A673 (cell line): ENCODE measurements at regions not wholly inside any gene's neighbourhood (a gene's known extent, or its start where the extent isn't known, plus 50 kb on each side); places are given as distances from the start of the nearest gene placed in this dataset.

ENCODE experiments used
- BruUV-seq: library from RNA; stranded (reverse); fragments of 400-500 nt; replicated peaks from 2 replicates; lab custom pipeline; 2021; lab: Mats Ljungman, UMichigan
- CTCF ChIA-PET: fragments of 300-600 bp; sonication (Branson Sonifier 250); formaldehyde crosslinking; loops from one replicate; lab custom pipeline; 2022; ENCODE audit warnings: antibody characterized with exemption; lab: Charles Lee
- POLR2A ChIA-PET: fragments of 300-600 bp; sonication (Branson Sonifier 250); formaldehyde crosslinking; loops from one replicate; lab custom pipeline; 2022; ENCODE audit warnings: antibody characterized with exemption; ENCODE audit not compliant: low non-redundant PET; lab: Charles Lee
- DNase-seq: peaks from one replicate; pipeline ENCODE4 v3.0.0-alpha.2; 2015; ENCODE audit warnings: low spot score
- H3K27ac ChIP-seq: fragments of 200-600 bp; sonication (generic); 2 replicates; pipeline ENCODE4 v1.5.1; 2016; ENCODE audit warnings: mixed run types, low read depth, mild to moderate bottlenecking, mixed read lengths, antibody characterized with exemption, low read length; ENCODE audit not compliant: poor library complexity, severe bottlenecking
- H3K27me3 ChIP-seq: fragments of 200-600 bp; sonication (generic); replicated peaks from 2 replicates; pipeline ENCODE4 v1.6.1; 2017; ENCODE audit warnings: mixed run types, low read depth, mild to moderate bottlenecking, mixed read lengths, antibody characterized with exemption, low read length; ENCODE audit not compliant: insufficient read depth, poor library complexity
- H3K36me3 ChIP-seq: fragments of 200-600 bp; sonication (generic); 2 replicates; pipeline ENCODE4 v1.6.1; 2016; ENCODE audit warnings: mixed run types, mild to moderate bottlenecking, mixed read lengths, antibody characterized with exemption, low read length; ENCODE audit not compliant: insufficient read depth, poor library complexity, severe bottlenecking
- H3K4me1 ChIP-seq: fragments of 200-600 bp; sonication (generic); 2 replicates; pipeline ENCODE4 v1.6.1; 2017; ENCODE audit warnings: mixed run types, mild to moderate bottlenecking, mixed read lengths, antibody characterized with exemption, low read length; ENCODE audit not compliant: insufficient read depth, poor library complexity, severe bottlenecking
- H3K4me3 ChIP-seq: fragments of 200-600 bp; sonication (generic); 2 replicates; pipeline ENCODE4 v1.5.1; 2016; ENCODE audit warnings: low read depth, mixed run types, mild to moderate bottlenecking, mixed read lengths, low read length; ENCODE audit not compliant: poor library complexity, severe bottlenecking
- H3K9me3 ChIP-seq: fragments of 200-600 bp; sonication (generic); 2 replicates; pipeline ENCODE4 v1.6.1; 2016; ENCODE audit warnings: mixed run types, low read depth, mild to moderate bottlenecking, mixed read lengths, antibody characterized with exemption, low read length; ENCODE audit not compliant: poor library complexity, severe bottlenecking
- CTCF ChIP-seq: fragments of 300-800, 200-600 bp; sonication (generic); conservative IDR thresholded peaks from 2 replicates; pipeline ENCODE4 v1.5.1; 2017; ENCODE audit warnings: low read depth, mild to moderate bottlenecking, antibody characterized with exemption, low read length, moderate library complexity, mixed read lengths
- EZH2 ChIP-seq: fragments of 200-600 bp; sonication (generic); IDR thresholded peaks from 2 replicates; pipeline ENCODE4 v1.6.1; 2017; ENCODE audit warnings: borderline replicate concordance, low read depth, mild to moderate bottlenecking, mixed read lengths, antibody characterized with exemption, low read length; ENCODE audit not compliant: poor library complexity, severe bottlenecking
- intact Hi-C: fragments of 100-400 bp; cut with micrococcal nuclease; formaldehyde crosslinking; loops from one replicate; pipeline ENCODE4 v1.10.0; 2022; ENCODE audit not compliant: unreplicated experiment

GRCh38 chr9:87431837-87432236, 65.8 kb upstream of the DAPK1 start:
- intact Hi-C loops = no loop called here
- ChIA-PET POLR2A (no interaction called here), CTCF (no interaction called here)
- BruUV-seq = no TSS peak
- Histone ChIP-seq H3K27ac (no peak overlapping the region), H3K27me3 (no peaks in the 10 kb centered on the region), H3K36me3 (no peaks in the 10 kb centered on the region), H3K9me3 (no peaks in the 10 kb centered on the region), H3K4me3 (no peak overlapping the region), H3K4me1 (peaks cover 43% of the 10 kb centered on the region)
- TF ChIP-seq EZH2 (no peak), CTCF (no peak)
- no peak for DNase-seq

GRCh38 chr9:87433853-87434252, 63.8 kb upstream of the DAPK1 start:
- ChIA-PET POLR2A (no interaction called here), CTCF (interaction anchor here (0.5 kb wide), 1 partner anchor 48 kb away, joined by 6 read pairs; no protein-coding TSS in a partner anchor)
- no peaks in the 10 kb centered on the region for H3K36me3 ChIP-seq
- no peak overlapping the region for H3K4me3 ChIP-seq
- no peaks in the 10 kb centered on the region for H3K9me3 ChIP-seq
- intact Hi-C loops = no loop called here
- no peaks in the 10 kb centered on the region for H3K27me3 ChIP-seq
- TF ChIP-seq CTCF = no peak
- no peak for TF ChIP-seq EZH2
- peak; percentile 67 for DNase-seq
- peaks cover 45% of the 10 kb centered on the region for H3K4me1 ChIP-seq
- H3K27ac ChIP-seq = peak overlapping the region; percentile 87
- TSS peak; percentile 55 for BruUV-seq

- intact Hi-C loops = no loop called here
- ChIA-PET CTCF (interaction anchor here (0.5 kb wide), 1 partner anchor 48 kb away, joined by 6 read pairs; no protein-coding TSS in a partner anchor), POLR2A (interaction anchor here (0.6 kb wide), 1 partner anchor 33 kb away, joined by 7 read pairs; no protein-coding TSS in a partner anchor)
- no peaks in the 10 kb centered on the region for H3K27me3 ChIP-seq
- no peak overlapping the region for H3K4me3 ChIP-seq
- DNase-seq = peak; percentile 88
- no peaks in the 10 kb centered on the region for H3K36me3 ChIP-seq
- H3K27ac ChIP-seq = peak overlapping the region; percentile 87
- BruUV-seq = no TSS peak
- TF ChIP-seq CTCF (no peak), EZH2 (no peak)
- no peaks in the 10 kb centered on the region for H3K9me3 ChIP-seq
- peaks cover 45% of the 10 kb centered on the region for H3K4me1 ChIP-seq
These were observed 63.3 kb upstream of the DAPK1 start for GRCh38 chr9:87434366-87434765.
